ENCODE measurements at regions not wholly inside any gene's neighbourhood (a gene's known extent, or its start where the extent isn't known, plus 50 kb on each side); places are given as distances from the start of the nearest gene placed in this dataset.

GRCh38 chr19:32220951-32221350, 124.5 kb upstream of the ZNF507 start:
- Histone ChIP-seq H3K4me2 (ENCODE audit: control insufficient read depth, extremely low read depth, insufficient read depth, low read depth, low read length) (no peak overlapping the region), H3K9ac (ENCODE audit: control insufficient read depth, extremely low read depth, insufficient read depth, low read length) (no peak overlapping the region), H3K36me3 (ENCODE audit: control insufficient read depth in 2 of 2, extremely low read depth in 1 of 2, insufficient read depth in 2 of 2, low read length in 2 of 2) (no peaks in the 10 kb centered on the region), H3K4me3 (ENCODE audit: control insufficient read depth in 2 of 3, extremely low read depth in 1 of 3, insufficient read depth in 2 of 3, low read depth in 1 of 3, low read length in 3 of 3) (no peak overlapping the region), H3K27ac (ENCODE audit: control insufficient read depth, insufficient read depth, low read length) (no peak overlapping the region), H3K9me1 (ENCODE audit: control insufficient read depth, extremely low read depth, insufficient read depth, low read length) (no peaks in the 10 kb centered on the region), H4K20me1 (ENCODE audit: control insufficient read depth, extremely low read depth, insufficient read depth, low read length) (no peaks in the 10 kb centered on the region), H3K79me2 (ENCODE audit: control insufficient read depth, insufficient read depth, low read length) (no peaks in the 10 kb centered on the region), H3K4me1 (ENCODE audit: control insufficient read depth, extremely low read depth, insufficient read depth, low read length) (no peaks in the 10 kb centered on the region), H3K27me3 (ENCODE audit: control insufficient read depth, extremely low read depth, insufficient read depth, low read length) (peaks cover 15% of the 10 kb centered on the region), H3K9me3 (ENCODE audit: control insufficient read depth, low read depth, low read length) (no peaks in the 10 kb centered on the region), H2AFZ (ENCODE audit: control insufficient read depth, low read length) (no peak overlapping the region)
- dilution Hi-C loops (cut with MboI; ENCODE audit: extremely low pct_ligation_motif_present, low sequenced_read_pairs) = no loop called here
- FAIRE-seq = no peak
- TF ChIP-seq EZH2 (IDR thresholded peaks at IDR 0.05; ENCODE audit: low read length) = no peak
- TF ChIP-seq, protein P1, sequence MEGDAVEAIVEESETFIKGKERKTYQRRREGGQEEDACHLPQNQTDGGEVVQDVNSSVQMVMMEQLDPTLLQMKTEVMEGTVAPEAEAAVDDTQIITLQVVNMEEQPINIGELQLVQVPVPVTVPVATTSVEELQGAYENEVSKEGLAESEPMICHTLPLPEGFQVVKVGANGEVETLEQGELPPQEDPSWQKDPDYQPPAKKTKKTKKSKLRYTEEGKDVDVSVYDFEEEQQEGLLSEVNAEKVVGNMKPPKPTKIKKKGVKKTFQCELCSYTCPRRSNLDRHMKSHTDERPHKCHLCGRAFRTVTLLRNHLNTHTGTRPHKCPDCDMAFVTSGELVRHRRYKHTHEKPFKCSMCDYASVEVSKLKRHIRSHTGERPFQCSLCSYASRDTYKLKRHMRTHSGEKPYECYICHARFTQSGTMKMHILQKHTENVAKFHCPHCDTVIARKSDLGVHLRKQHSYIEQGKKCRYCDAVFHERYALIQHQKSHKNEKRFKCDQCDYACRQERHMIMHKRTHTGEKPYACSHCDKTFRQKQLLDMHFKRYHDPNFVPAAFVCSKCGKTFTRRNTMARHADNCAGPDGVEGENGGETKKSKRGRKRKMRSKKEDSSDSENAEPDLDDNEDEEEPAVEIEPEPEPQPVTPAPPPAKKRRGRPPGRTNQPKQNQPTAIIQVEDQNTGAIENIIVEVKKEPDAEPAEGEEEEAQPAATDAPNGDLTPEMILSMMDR (optimal IDR thresholded peaks at IDR 0.05 in 1 of 3, IDR thresholded peaks at IDR 0.05 in 1 of 3, conservative IDR thresholded peaks at IDR 0.05 in 1 of 3; ENCODE audit: extremely low read depth in 1 of 3, insufficient read depth in 2 of 3, low read length in 3 of 3) = no peak
- no peak for DNase-seq (ENCODE audit: low read depth, low spot score)

DNA sequence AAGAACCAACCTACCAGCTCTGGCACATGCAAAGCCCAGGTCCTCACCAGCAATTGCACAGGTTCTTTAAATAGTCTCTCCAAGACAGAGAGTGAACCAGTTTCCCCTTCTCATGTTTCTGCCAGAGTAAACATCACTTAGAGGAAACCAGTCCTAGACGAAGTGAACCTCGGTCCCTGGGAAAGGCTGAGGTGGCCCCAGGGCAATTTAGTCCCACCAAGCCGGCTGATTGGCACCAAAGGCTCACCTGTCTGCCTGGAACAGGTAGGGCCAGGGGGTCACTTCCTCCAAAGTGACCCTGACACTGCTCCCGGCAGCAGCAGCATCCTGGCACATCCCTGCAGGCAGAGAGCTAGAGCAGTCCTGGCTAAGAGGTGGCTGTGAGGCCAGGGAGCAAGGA, 122.9 kb upstream of the ZNF507 start:
- no peak for FAIRE-seq
- DNase-seq (ENCODE audit: low read depth, low spot score) = no peak

More for the DNA sequence above, 122.9 kb upstream of the ZNF507 start:
- Histone ChIP-seq H3K4me2 (ENCODE audit: control insufficient read depth, extremely low read depth, insufficient read depth, low read depth, low read length) (no peak overlapping the region), H3K4me1 (ENCODE audit: control insufficient read depth, extremely low read depth, insufficient read depth, low read length) (no peaks in the 10 kb centered on the region), H3K9me3 (ENCODE audit: control insufficient read depth, low read depth, low read length) (no peaks in the 10 kb centered on the region), H2AFZ (ENCODE audit: control insufficient read depth, low read length) (no peak overlapping the region), H3K4me3 (ENCODE audit: control insufficient read depth in 2 of 3, extremely low read depth in 1 of 3, insufficient read depth in 2 of 3, low read depth in 1 of 3, low read length in 3 of 3) (no peak overlapping the region), H3K79me2 (ENCODE audit: control insufficient read depth, insufficient read depth, low read length) (no peaks in the 10 kb centered on the region), H3K36me3 (ENCODE audit: control insufficient read depth in 2 of 2, extremely low read depth in 1 of 2, insufficient read depth in 2 of 2, low read length in 2 of 2) (no peaks in the 10 kb centered on the region), H3K9ac (ENCODE audit: control insufficient read depth, extremely low read depth, insufficient read depth, low read length) (no peak overlapping the region), H3K9me1 (ENCODE audit: control insufficient read depth, extremely low read depth, insufficient read depth, low read length) (no peaks in the 10 kb centered on the region), H4K20me1 (ENCODE audit: control insufficient read depth, extremely low read depth, insufficient read depth, low read length) (no peaks in the 10 kb centered on the region), H3K27ac (ENCODE audit: control insufficient read depth, insufficient read depth, low read length) (no peak overlapping the region), H3K27me3 (ENCODE audit: control insufficient read depth, extremely low read depth, insufficient read depth, low read length) (peaks cover 15% of the 10 kb centered on the region)
- TF ChIP-seq, protein P1 (optimal IDR thresholded peaks at IDR 0.05 in 1 of 3, IDR thresholded peaks at IDR 0.05 in 1 of 3, conservative IDR thresholded peaks at IDR 0.05 in 1 of 3; ENCODE audit: extremely low read depth in 1 of 3, insufficient read depth in 2 of 3, low read length in 3 of 3) = no peak
- no peak for TF ChIP-seq EZH2 (IDR thresholded peaks at IDR 0.05; ENCODE audit: low read length)
- dilution Hi-C loops (cut with MboI; ENCODE audit: extremely low pct_ligation_motif_present, low sequenced_read_pairs) = no loop called here

Data from keratinocyte (primary cell).